ENCODE measurements at regions not wholly inside any gene's neighbourhood (a gene's known extent, or its start where the extent isn't known, plus 50 kb on each side); places are given as distances from the start of the nearest gene placed in this dataset.

DNA sequence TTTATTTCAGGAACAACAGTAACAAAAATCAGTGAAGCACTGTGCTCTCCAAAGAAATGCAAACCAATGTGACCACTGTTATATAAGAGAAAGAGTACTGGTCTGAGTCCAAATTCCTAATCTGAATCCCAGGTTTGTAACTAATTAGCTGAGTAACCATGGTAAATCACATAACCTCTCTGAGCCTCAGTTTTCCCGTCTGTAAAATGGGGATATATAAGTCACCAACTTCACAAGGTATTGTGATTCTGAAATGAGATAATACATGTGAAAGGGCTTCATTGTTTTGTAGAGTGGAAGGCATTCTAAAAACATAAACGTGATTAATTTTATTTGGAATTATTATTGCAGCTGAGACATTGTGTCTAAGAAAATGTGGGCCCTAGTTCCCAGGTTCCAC, 91.3 kb upstream of the YPEL5 start:
- Mint-ChIP-seq H3K4me3 (no peak overlapping the region), H3K27ac (no peak overlapping the region), H3K36me3 (no peaks in the 10 kb centered on the region), H3K9me3 (no peaks in the 10 kb centered on the region), H3K4me1 (no peaks in the 10 kb centered on the region), H3K27me3 (ENCODE audit: insufficient read depth, low read depth) (no peaks in the 10 kb centered on the region)
- no peak overlapping the region for H3K27ac ChIP-seq
- TF ChIP-seq EZH2 (IDR thresholded peaks at IDR 0.05) (no peak), EZH2phosphoT487 (IDR thresholded peaks at IDR 0.05) (no peak)
- TF ChIP-seq, protein P1, sequence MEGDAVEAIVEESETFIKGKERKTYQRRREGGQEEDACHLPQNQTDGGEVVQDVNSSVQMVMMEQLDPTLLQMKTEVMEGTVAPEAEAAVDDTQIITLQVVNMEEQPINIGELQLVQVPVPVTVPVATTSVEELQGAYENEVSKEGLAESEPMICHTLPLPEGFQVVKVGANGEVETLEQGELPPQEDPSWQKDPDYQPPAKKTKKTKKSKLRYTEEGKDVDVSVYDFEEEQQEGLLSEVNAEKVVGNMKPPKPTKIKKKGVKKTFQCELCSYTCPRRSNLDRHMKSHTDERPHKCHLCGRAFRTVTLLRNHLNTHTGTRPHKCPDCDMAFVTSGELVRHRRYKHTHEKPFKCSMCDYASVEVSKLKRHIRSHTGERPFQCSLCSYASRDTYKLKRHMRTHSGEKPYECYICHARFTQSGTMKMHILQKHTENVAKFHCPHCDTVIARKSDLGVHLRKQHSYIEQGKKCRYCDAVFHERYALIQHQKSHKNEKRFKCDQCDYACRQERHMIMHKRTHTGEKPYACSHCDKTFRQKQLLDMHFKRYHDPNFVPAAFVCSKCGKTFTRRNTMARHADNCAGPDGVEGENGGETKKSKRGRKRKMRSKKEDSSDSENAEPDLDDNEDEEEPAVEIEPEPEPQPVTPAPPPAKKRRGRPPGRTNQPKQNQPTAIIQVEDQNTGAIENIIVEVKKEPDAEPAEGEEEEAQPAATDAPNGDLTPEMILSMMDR (IDR thresholded peaks at IDR 0.05) = no peak
- no peak overlapping the region for H3K9ac ChIP-seq
- H3K36me3 ChIP-seq = no peaks in the 10 kb centered on the region
- no peaks in the 10 kb centered on the region for H3K27me3 ChIP-seq
- no peak for DNase-seq (ENCODE audit: low spot score)
- H3K79me2 ChIP-seq (ENCODE audit: low read depth) = no peaks in the 10 kb centered on the region
- no peak overlapping the region for H3K4me2 ChIP-seq
- no peaks in the 10 kb centered on the region for H3K9me3 ChIP-seq (ENCODE audit: low read depth)
- H4K20me1 ChIP-seq (ENCODE audit: low read depth) = no peaks in the 10 kb centered on the region
- no peaks in the 10 kb centered on the region for H3F3A ChIP-seq (ENCODE audit: low read depth)
- H2AFZ ChIP-seq (replicated peaks) = no peak overlapping the region
- no peaks in the 10 kb centered on the region for H3K4me1 ChIP-seq
- H3K4me3 ChIP-seq = no peak overlapping the region

DNA sequence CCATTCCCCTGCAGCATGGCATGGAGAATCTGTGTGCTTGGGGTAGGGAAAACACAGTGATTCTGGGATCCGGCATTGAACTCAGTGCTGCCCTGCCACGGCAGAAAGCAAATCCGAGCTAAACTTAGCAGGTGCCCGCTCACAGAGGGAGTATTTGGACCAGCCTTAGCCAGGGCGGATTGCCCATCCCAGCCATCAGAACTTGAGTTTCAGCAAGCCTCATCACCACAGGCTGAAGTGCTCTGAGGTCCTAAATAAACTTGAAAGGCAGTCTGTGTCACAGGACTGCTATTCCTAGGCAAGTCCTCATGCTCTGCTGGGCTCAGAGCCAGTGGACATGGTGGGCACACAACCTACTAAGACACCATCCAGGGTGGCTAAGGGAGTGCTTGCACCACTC, 86.2 kb upstream of the YPEL5 start:
- Mint-ChIP-seq H3K36me3 (no peaks in the 10 kb centered on the region), H3K4me3 (no peak overlapping the region), H3K4me1 (no peaks in the 10 kb centered on the region), H3K9me3 (peaks cover 6% of the 10 kb centered on the region), H3K27ac (no peak overlapping the region), H3K27me3 (ENCODE audit: insufficient read depth, low read depth) (no peaks in the 10 kb centered on the region)
- H3K79me2 ChIP-seq (ENCODE audit: low read depth) = no peaks in the 10 kb centered on the region
- peaks cover 4% of the 10 kb centered on the region for H3K9me3 ChIP-seq (ENCODE audit: low read depth)
- H3K4me2 ChIP-seq = no peak overlapping the region
- no peak overlapping the region for H2AFZ ChIP-seq (replicated peaks)
- no peaks in the 10 kb centered on the region for H3K4me1 ChIP-seq
- H3K36me3 ChIP-seq = no peaks in the 10 kb centered on the region
- no peaks in the 10 kb centered on the region for H4K20me1 ChIP-seq (ENCODE audit: low read depth)
- TF ChIP-seq EZH2 (IDR thresholded peaks at IDR 0.05) = no peak
- TF ChIP-seq, protein P1 (IDR thresholded peaks at IDR 0.05) = no peak
- no peak for TF ChIP-seq EZH2phosphoT487 (IDR thresholded peaks at IDR 0.05)
- no peak for DNase-seq (ENCODE audit: low spot score)
- no peaks in the 10 kb centered on the region for H3K27me3 ChIP-seq
- H3K9ac ChIP-seq = no peak overlapping the region
- no peaks in the 10 kb centered on the region for H3F3A ChIP-seq (ENCODE audit: low read depth)
- no peak overlapping the region for H3K4me3 ChIP-seq
- no peak overlapping the region for H3K27ac ChIP-seq

DNA sequence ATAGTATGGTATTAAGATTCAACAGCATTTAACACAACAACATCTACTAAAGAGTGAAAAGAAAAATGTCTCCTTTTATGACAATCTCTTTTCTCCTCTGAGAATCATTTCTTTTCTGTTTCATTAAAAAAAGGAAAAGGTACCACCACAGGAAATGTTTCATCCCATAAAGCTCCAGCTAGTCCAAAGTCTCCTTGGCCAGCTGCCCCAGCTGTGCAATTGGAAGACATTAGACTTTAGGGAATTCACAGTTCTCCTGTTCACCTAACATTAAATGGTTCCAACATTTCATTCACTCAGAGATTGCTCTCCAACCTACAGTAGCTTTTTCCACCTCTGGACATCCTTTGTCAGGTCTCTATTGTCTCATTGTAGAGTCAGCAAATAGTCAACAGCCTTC, 78.7 kb upstream of the YPEL5 start:
- H3K27ac Mint-ChIP-seq = no peak overlapping the region
- H3K9me3 ChIP-seq (ENCODE audit: low read depth) = peaks cover 12% of the 10 kb centered on the region
- H3F3A ChIP-seq (ENCODE audit: low read depth) = no peaks in the 10 kb centered on the region
- H3K4me3 ChIP-seq = no peak overlapping the region
- peaks cover 9% of the 10 kb centered on the region for H3K4me1 Mint-ChIP-seq
- H3K36me3 Mint-ChIP-seq = no peaks in the 10 kb centered on the region
- TF ChIP-seq EZH2phosphoT487 (IDR thresholded peaks at IDR 0.05) = no peak
- no peak for TF ChIP-seq EZH2 (IDR thresholded peaks at IDR 0.05)
- TF ChIP-seq, protein P1 (IDR thresholded peaks at IDR 0.05) = no peak
- no peak overlapping the region for H2AFZ ChIP-seq (replicated peaks)
- H3K27ac ChIP-seq = no peak overlapping the region
- no peak overlapping the region for H3K4me3 Mint-ChIP-seq
- peaks cover 8% of the 10 kb centered on the region for H3K27me3 Mint-ChIP-seq (ENCODE audit: insufficient read depth, low read depth)
- H3K9me3 Mint-ChIP-seq = peaks cover 17% of the 10 kb centered on the region
- H3K36me3 ChIP-seq = no peaks in the 10 kb centered on the region
- no peaks in the 10 kb centered on the region for H3K27me3 ChIP-seq
- no peak overlapping the region for H3K9ac ChIP-seq
- H4K20me1 ChIP-seq (ENCODE audit: low read depth) = no peaks in the 10 kb centered on the region
- H3K4me2 ChIP-seq = no peak overlapping the region
- no peak for DNase-seq (ENCODE audit: low spot score)
- no peaks in the 10 kb centered on the region for H3K4me1 ChIP-seq
- no peaks in the 10 kb centered on the region for H3K79me2 ChIP-seq (ENCODE audit: low read depth)

Data from neural progenitor cell (in vitro differentiated cells).